Prostate gland (tissue), 2 donors: ENCODE measurements at regions not wholly inside any gene's neighbourhood (a gene's known extent, or its start where the extent isn't known, plus 50 kb on each side); places are given as distances from the start of the nearest gene placed in this dataset.

Experiments
- DNase-seq: peaks from one replicate; pipeline ENCODE4 v3.0.0-alpha.2; 2019; ENCODE audit warnings: low spot score
- H3K27ac ChIP-seq, 2 donors: fragments of 200-600 bp; sonication (generic); 2 replicates each; pipeline ENCODE4 v1.5.1; 2017 to 2019
- H3K27me3 ChIP-seq: fragments of 200-600 bp; sonication (generic); replicated peaks from 2 replicates; pipeline ENCODE4 v1.5.1; 2019; ENCODE audit not compliant: insufficient read depth
- H3K36me3 ChIP-seq, 2 donors: fragments of 200-600 bp; sonication (generic); 1 replicate in 1 of 2; 2 replicates in 1 of 2; pipeline versions ENCODE4 v1.5.1 to v1.8.1; 2017 to 2019
- H3K4me1 ChIP-seq: fragments of 200-600 bp; sonication (generic); replicated peaks from 2 replicates; pipeline ENCODE4 v1.5.1; 2019
- H3K4me3 ChIP-seq, 2 donors: fragments of 200-600 bp; sonication (generic); 2 replicates each; pipeline ENCODE4 v1.5.1; 2017 to 2019
- H3K9me3 ChIP-seq: fragments of 200-600 bp; sonication (generic); 2 replicates; pipeline ENCODE4 v1.5.1; 2017
- CTCF ChIP-seq, 4 experiments: fragments of 200-600 bp in 2 of 4; fragments of 450-650 bp in 2 of 4; sonication (generic) in 2 of 4; IDR thresholded peaks; 1 replicate in 3 of 4; 2 replicates in 1 of 4; pipeline ENCODE4 v1.5.1; 2016 to 2019; ENCODE audit warnings: antibody characterized with exemption in 4 of 4, mild to moderate bottlenecking in 2 of 4, moderate library complexity in 2 of 4
- POLR2A ChIP-seq: fragments of 450-650 bp; IDR thresholded peaks from one replicate; pipeline ENCODE4 v1.6.1; 2016; ENCODE audit warnings: antibody characterized with exemption, mild to moderate bottlenecking
- POLR2AphosphoS5 ChIP-seq: sonication (generic); formaldehyde crosslinking; IDR thresholded peaks from one replicate; pipeline ENCODE4 v1.6.1; 2017; ENCODE audit warnings: antibody characterized with exemption
- WGBS: methylation state at CpG from one replicate; pipeline ENCODE4 v1.1.5; 2018; 5-methylcytosine and 5-hydroxymethylcytosine counted together
- intact Hi-C: fragments of 100-400 bp; cut with DNase I; formaldehyde crosslinking; loops from one replicate; pipeline ENCODE4 v1.14.2; 2022

GRCh38 chr5:174159327-174160114 is 114.0 kb downstream of the NSG2 start:
- Histone ChIP-seq H3K36me3 (no peaks in the 10 kb centered on the region), H3K27ac (no peak overlapping the region), H3K4me3 (no peak overlapping the region), H3K4me1 (no peaks in the 10 kb centered on the region), H3K9me3 (no peaks in the 10 kb centered on the region), H3K27me3 (no peaks in the 10 kb centered on the region)
- DNase-seq, result no peak
- WGBS, result 72% methylated on average over 9 of the region's 9 CpGs
- intact Hi-C loops, result no loop called here
- TF ChIP-seq CTCF (IDR thresholded peaks at IDR 0.05), result no peak
- no peak for TF ChIP-seq POLR2AphosphoS5
- TF ChIP-seq POLR2A, result no peak

- intact Hi-C loops, result no loop called here
Measured at GRCh38 chr5:174165406-174165805, 119.9 kb downstream of the NSG2 start.

GRCh38 chr5:174166231-174167079 is 120.9 kb downstream of the NSG2 start:
- H3K36me3 ChIP-seq, result no peaks in the 10 kb centered on the region
- intact Hi-C loops, result no loop called here
- H3K9me3 ChIP-seq, result no peaks in the 10 kb centered on the region
- 24% methylated on average over 10 of the region's 10 CpGs for WGBS
- H3K4me1 ChIP-seq, result no peaks in the 10 kb centered on the region
- DNase-seq, result no peak
- H3K4me3 ChIP-seq, result no peak overlapping the region
- TF ChIP-seq POLR2A, result no peak
- TF ChIP-seq CTCF (IDR thresholded peaks at IDR 0.05), result no peak
- no peak for TF ChIP-seq POLR2AphosphoS5
- H3K27ac ChIP-seq, result no peak overlapping the region
- no peaks in the 10 kb centered on the region for H3K27me3 ChIP-seq

More at GRCh38 chr5:174165406-174165805, 119.9 kb downstream of the NSG2 start:
- Histone ChIP-seq H3K4me3 (no peak overlapping the region), H3K4me1 (no peaks in the 10 kb centered on the region), H3K9me3 (no peaks in the 10 kb centered on the region), H3K27ac (no peak overlapping the region), H3K27me3 (no peaks in the 10 kb centered on the region), H3K36me3 (no peaks in the 10 kb centered on the region)
- TF ChIP-seq POLR2A (no peak), POLR2AphosphoS5 (no peak), CTCF (IDR thresholded peaks at IDR 0.05) (no peak)
- DNase-seq, result no peak
- 76% methylated on average over 9 of the region's 9 CpGs for WGBS

- intact Hi-C loops, result no loop called here
- H3K27me3 ChIP-seq, result no peaks in the 10 kb centered on the region
- WGBS, result 79% methylated on average over 16 of the region's 16 CpGs
- H3K4me1 ChIP-seq, result no peaks in the 10 kb centered on the region
- TF ChIP-seq CTCF (IDR thresholded peaks at IDR 0.05) (no peak), POLR2A (no peak), POLR2AphosphoS5 (no peak)
- no peak overlapping the region for H3K27ac ChIP-seq
- no peaks in the 10 kb centered on the region for H3K36me3 ChIP-seq
- no peaks in the 10 kb centered on the region for H3K9me3 ChIP-seq
- no peak for DNase-seq
- no peak overlapping the region for H3K4me3 ChIP-seq
Measured at GRCh38 chr5:174167080-174167910, 121.8 kb downstream of the NSG2 start.
